ENCODE measurements at regions not wholly inside any gene's neighbourhood (a gene's known extent, or its start where the extent isn't known, plus 50 kb on each side); places are given as distances from the start of the nearest gene placed in this dataset.
"Not testable (repeated sequence)": the region's sequence is repeated elsewhere in the genome, so short reads cannot be mapped to it uniquely, and the experiment has no call there.

DNA sequence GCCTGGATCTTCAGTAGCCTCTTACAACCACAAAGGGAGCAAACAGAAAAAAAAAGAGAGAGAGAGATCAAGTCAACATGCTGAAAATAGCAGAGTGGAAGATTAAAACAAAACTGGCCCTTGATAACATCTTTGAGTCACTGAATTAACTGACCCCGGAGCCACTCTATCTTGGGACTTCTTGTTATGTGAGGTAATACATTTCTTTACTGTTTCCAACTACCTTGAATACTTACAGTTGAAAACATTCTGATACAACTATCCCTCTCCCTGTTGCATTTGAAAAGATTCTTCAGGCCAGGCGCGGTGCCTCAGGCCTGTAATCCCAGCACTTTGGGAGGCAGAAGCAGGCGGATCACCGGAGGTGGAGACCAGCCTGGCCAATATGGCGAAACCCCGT is 208.1 kb downstream of the MEMO1 start:
- H3K27me3 Mint-ChIP-seq: peaks cover 4 to 11% (median 8%) of the 10 kb centered on the region in 5 donors
- H3K27ac Mint-ChIP-seq: no peak overlapping the region

GRCh38 chr2:31799282-31799681 is 211.5 kb downstream of the MEMO1 start:
- peaks cover 4 to 13% (median 8%) of the 10 kb centered on the region in 5 donors for H3K27me3 Mint-ChIP-seq
- H3K36me3 Mint-ChIP-seq; H3K27ac ChIP-seq (ENCODE audit: low read depth, low read length); CTCF ChIA-PET; ATAC-seq; intact Hi-C loops (cut with micrococcal nuclease); H3K4me3 Mint-ChIP-seq; H3K4me1 Mint-ChIP-seq; H3K27me3 ChIP-seq (ENCODE audit: control insufficient read depth in 2 of 2, insufficient read depth in 2 of 2, low read length in 2 of 2); DNase-seq; POLR2A ChIA-PET; H3K4me3 ChIP-seq (ENCODE audit: low read length); H3K36me3 ChIP-seq (ENCODE audit: control insufficient read depth in 2 of 3, insufficient read depth in 3 of 3, low read length in 3 of 3); H3K27ac Mint-ChIP-seq; H3K9me3 ChIP-seq (ENCODE audit: control insufficient read depth in 2 of 3, low read length in 3 of 3); H3K4me1 ChIP-seq (ENCODE audit: control insufficient read depth in 2 of 2, insufficient read depth in 2 of 2, low read length in 2 of 2): not testable (repeated sequence)
- peaks cover 4 to 40% (median 13%) of the 10 kb centered on the region in 11 donors for H3K9me3 Mint-ChIP-seq

More for the DNA sequence above, 208.1 kb downstream of the MEMO1 start:
- Mint-ChIP-seq H3K36me3 (peaks cover 0 to 4% (median 3%) of the 10 kb centered on the region in 5 donors), H3K4me1 (peaks cover 0 to 4% (median 0%) of the 10 kb centered on the region in 7 donors), H3K9me3 (peaks cover 0 to 21% (median 9%) of the 10 kb centered on the region in 11 donors), H3K4me3 (no peak overlapping the region)
- Histone ChIP-seq H3K4me1 (ENCODE audit: control insufficient read depth in 2 of 2, insufficient read depth in 2 of 2, low read length in 2 of 2) (no peaks in the 10 kb centered on the region), H3K9me3 (ENCODE audit: control insufficient read depth in 2 of 3, low read length in 3 of 3) (no peaks in the 10 kb centered on the region), H3K4me3 (ENCODE audit: low read length) (no peak overlapping the region), H3K27me3 (ENCODE audit: control insufficient read depth in 2 of 2, insufficient read depth in 2 of 2, low read length in 2 of 2) (no peaks in the 10 kb centered on the region), H3K27ac (ENCODE audit: low read depth, low read length) (no peak overlapping the region), H3K36me3 (ENCODE audit: control insufficient read depth in 2 of 3, insufficient read depth in 3 of 3, low read length in 3 of 3) (no peaks in the 10 kb centered on the region)
- intact Hi-C loops (cut with micrococcal nuclease): no loop called here
- ATAC-seq: no peak
- DNase-seq: no peak
- ChIA-PET CTCF (no interaction called here), POLR2A (no interaction called here)

DNA sequence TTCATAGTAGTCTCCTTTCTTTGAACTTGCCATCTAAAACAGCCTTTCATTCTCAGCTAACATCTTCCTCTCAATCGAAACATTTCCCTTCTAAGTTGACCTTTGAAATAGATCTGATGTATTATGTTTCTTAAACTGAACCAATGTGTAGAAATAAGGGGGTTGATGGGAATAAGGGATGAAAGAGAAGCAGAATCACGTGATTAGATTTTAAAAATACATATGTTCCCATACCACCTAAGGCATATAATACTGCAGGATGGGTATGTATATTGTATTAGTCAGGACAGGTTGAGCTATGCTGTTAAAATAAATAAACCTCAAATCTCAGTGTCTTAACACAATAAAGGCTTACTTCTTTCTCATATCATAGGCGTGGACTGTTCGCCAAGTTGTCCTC is 207.5 kb upstream of the SRD5A2 start:
- intact Hi-C loops (cut with micrococcal nuclease): no loop called here
- H3K9me3 ChIP-seq (ENCODE audit: control insufficient read depth in 2 of 3, low read length in 3 of 3): no peaks in the 10 kb centered on the region
- ChIA-PET CTCF (no interaction called here), POLR2A (no interaction called here)
- H3K36me3 ChIP-seq (ENCODE audit: control insufficient read depth in 2 of 3, insufficient read depth in 3 of 3, low read length in 3 of 3): no peaks in the 10 kb centered on the region
- Mint-ChIP-seq H3K4me1 (peaks cover 0 to 2% (median 0%) of the 10 kb centered on the region in 7 donors), H3K4me3 (no peak overlapping the region), H3K27ac (no peak overlapping the region), H3K9me3 (peaks cover 0 to 7% (median 4%) of the 10 kb centered on the region in 11 donors), H3K36me3 (peaks cover 0 to 4% (median 0%) of the 10 kb centered on the region in 5 donors), H3K27me3 (peaks cover 0 to 22% (median 10%) of the 10 kb centered on the region in 5 donors)
- H3K4me3 ChIP-seq (ENCODE audit: low read length): no peak overlapping the region
- ATAC-seq: no peak
- H3K27ac ChIP-seq (ENCODE audit: low read depth, low read length): no peak overlapping the region
- no peaks in the 10 kb centered on the region for H3K4me1 ChIP-seq (ENCODE audit: control insufficient read depth in 2 of 2, insufficient read depth in 2 of 2, low read length in 2 of 2)
- no peak for DNase-seq
- no peaks in the 10 kb centered on the region for H3K27me3 ChIP-seq (ENCODE audit: control insufficient read depth in 2 of 2, insufficient read depth in 2 of 2, low read length in 2 of 2)

DNA sequence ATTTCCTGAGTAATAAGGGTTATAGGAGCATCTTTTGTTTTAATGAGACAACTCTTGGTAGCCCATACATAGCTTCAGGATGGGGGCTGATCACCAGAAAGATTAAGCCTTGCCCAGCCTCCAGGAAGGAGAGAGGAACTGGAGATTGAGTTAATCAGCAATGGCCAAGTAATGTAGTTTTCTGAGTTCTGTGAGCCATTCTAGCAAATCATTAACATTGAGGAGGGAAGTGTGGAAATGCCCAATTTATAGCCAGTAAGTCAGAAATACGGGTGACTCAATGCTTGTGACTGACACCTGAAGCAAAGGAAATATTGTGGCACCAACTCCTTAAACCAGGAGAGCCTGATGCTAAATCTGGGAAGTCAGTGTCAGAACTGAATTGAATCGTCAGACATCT is 205.1 kb upstream of the SRD5A2 start:
- Histone ChIP-seq H3K36me3 (ENCODE audit: control insufficient read depth in 2 of 3, insufficient read depth in 3 of 3, low read length in 3 of 3) (no peaks in the 10 kb centered on the region), H3K27me3 (ENCODE audit: control insufficient read depth in 2 of 2, insufficient read depth in 2 of 2, low read length in 2 of 2) (no peaks in the 10 kb centered on the region), H3K4me3 (ENCODE audit: low read length) (no peak overlapping the region), H3K27ac (ENCODE audit: low read depth, low read length) (no peak overlapping the region), H3K9me3 (ENCODE audit: control insufficient read depth in 2 of 3, low read length in 3 of 3) (no peaks in the 10 kb centered on the region), H3K4me1 (ENCODE audit: control insufficient read depth in 2 of 2, insufficient read depth in 2 of 2, low read length in 2 of 2) (no peaks in the 10 kb centered on the region)
- H3K4me1 Mint-ChIP-seq: peaks cover 0 to 2% (median 0%) of the 10 kb centered on the region in 7 donors
- ChIA-PET CTCF (no interaction called here), POLR2A (no interaction called here)
- H3K27me3 Mint-ChIP-seq: peaks cover 0 to 24% (median 13%) of the 10 kb centered on the region in 5 donors
- H3K27ac Mint-ChIP-seq: no peak overlapping the region
- intact Hi-C loops (cut with micrococcal nuclease): no loop called here
- ATAC-seq (no peak), DNase-seq (no peak)
- peaks cover 2 to 19% (median 10%) of the 10 kb centered on the region in 11 donors for H3K9me3 Mint-ChIP-seq
- peaks cover 0 to 4% (median 0%) of the 10 kb centered on the region in 5 donors for H3K36me3 Mint-ChIP-seq
- no peak overlapping the region for H3K4me3 Mint-ChIP-seq

- no peaks in the 10 kb centered on the region for H3K4me1 ChIP-seq (ENCODE audit: control insufficient read depth in 2 of 2, insufficient read depth in 2 of 2, low read length in 2 of 2)
- ChIA-PET CTCF (no interaction called here), POLR2A (interaction anchor here (0.7 kb wide), 1 partner anchor 278 kb away, joined by 5 read pairs; the partner anchor contains the start of gene SPAST)
- H3K9me3 ChIP-seq (ENCODE audit: control insufficient read depth in 2 of 3, low read length in 3 of 3): no peaks in the 10 kb centered on the region
- intact Hi-C loops (cut with micrococcal nuclease): no loop called here
- DNase-seq: no peak
- no peaks in the 10 kb centered on the region for H3K36me3 ChIP-seq (ENCODE audit: control insufficient read depth in 2 of 3, insufficient read depth in 3 of 3, low read length in 3 of 3)
- peaks cover 0 to 2% (median 0%) of the 10 kb centered on the region in 7 donors for H3K4me1 Mint-ChIP-seq
- no peak overlapping the region for H3K4me3 Mint-ChIP-seq
- peaks cover 0 to 31% (median 17%) of the 10 kb centered on the region in 5 donors for H3K27me3 Mint-ChIP-seq
- H3K4me3 ChIP-seq (ENCODE audit: low read length): no peak overlapping the region
- H3K27ac ChIP-seq (ENCODE audit: low read depth, low read length): no peak overlapping the region
- H3K27me3 ChIP-seq (ENCODE audit: control insufficient read depth in 2 of 2, insufficient read depth in 2 of 2, low read length in 2 of 2): no peaks in the 10 kb centered on the region
- ATAC-seq: no peak
- H3K36me3 Mint-ChIP-seq: peaks cover 0 to 4% (median 0%) of the 10 kb centered on the region in 5 donors
- no peak overlapping the region for H3K27ac Mint-ChIP-seq
- H3K9me3 Mint-ChIP-seq: peaks cover 2 to 29% (median 16%) of the 10 kb centered on the region in 11 donors
Measured at GRCh38 chr2:31784868-31785267, 204.1 kb upstream of the SRD5A2 start.

DNA sequence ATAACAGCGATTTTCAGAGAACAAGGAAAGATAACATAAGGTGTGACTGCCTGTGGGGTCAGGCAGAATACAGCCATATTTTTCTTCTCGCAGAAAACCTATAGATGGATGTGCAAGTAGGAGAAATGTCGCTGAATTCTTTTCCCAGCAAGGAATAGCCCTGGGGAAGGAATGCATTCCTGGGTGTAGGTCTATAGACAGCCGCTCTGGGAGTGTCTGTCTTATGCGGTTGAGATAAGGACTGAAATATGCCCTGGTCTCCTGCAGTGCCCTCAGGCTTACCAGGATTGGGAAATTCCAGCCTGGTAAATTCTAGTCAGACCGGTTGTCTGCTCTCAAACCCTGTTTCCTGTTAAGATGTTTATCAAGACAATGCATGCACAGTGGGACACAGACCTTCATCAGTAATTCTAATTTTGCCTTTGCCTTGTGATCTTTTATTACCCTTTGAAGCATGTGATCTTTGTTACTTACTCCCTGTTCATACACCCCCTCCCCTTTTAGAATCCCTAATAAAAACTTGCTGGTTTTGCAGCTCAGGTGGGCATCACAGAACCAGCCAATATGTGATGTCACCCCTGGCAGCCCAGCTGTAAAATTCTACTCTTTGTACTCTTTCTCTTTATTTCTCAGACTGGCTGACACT is 202.8 kb upstream of the SRD5A2 start:
- H3K4me3 Mint-ChIP-seq; ATAC-seq; H3K36me3 Mint-ChIP-seq; H3K27me3 ChIP-seq (ENCODE audit: control insufficient read depth in 2 of 2, insufficient read depth in 2 of 2, low read length in 2 of 2); H3K27ac Mint-ChIP-seq; H3K4me1 Mint-ChIP-seq; H3K36me3 ChIP-seq (ENCODE audit: control insufficient read depth in 2 of 3, insufficient read depth in 3 of 3, low read length in 3 of 3); H3K27ac ChIP-seq (ENCODE audit: low read depth, low read length); CTCF ChIA-PET; H3K9me3 ChIP-seq (ENCODE audit: control insufficient read depth in 2 of 3, low read length in 3 of 3); intact Hi-C loops (cut with micrococcal nuclease); POLR2A ChIA-PET; H3K4me3 ChIP-seq (ENCODE audit: low read length); DNase-seq; H3K4me1 ChIP-seq (ENCODE audit: control insufficient read depth in 2 of 2, insufficient read depth in 2 of 2, low read length in 2 of 2): not testable (repeated sequence)
- peaks cover 0 to 24% (median 13%) of the 10 kb centered on the region in 5 donors for H3K27me3 Mint-ChIP-seq
- H3K9me3 Mint-ChIP-seq: peaks cover 2 to 35% (median 16%) of the 10 kb centered on the region in 11 donors

GRCh38 chr2:31778153-31778552 is 197.4 kb upstream of the SRD5A2 start:
- Histone ChIP-seq H3K9me3 (ENCODE audit: control insufficient read depth in 2 of 3, low read length in 3 of 3) (no peaks in the 10 kb centered on the region), H3K4me3 (ENCODE audit: low read length) (no peak overlapping the region), H3K27ac (ENCODE audit: low read depth, low read length) (no peak overlapping the region), H3K4me1 (ENCODE audit: control insufficient read depth in 2 of 2, insufficient read depth in 2 of 2, low read length in 2 of 2) (no peaks in the 10 kb centered on the region), H3K27me3 (ENCODE audit: control insufficient read depth in 2 of 2, insufficient read depth in 2 of 2, low read length in 2 of 2) (no peaks in the 10 kb centered on the region), H3K36me3 (ENCODE audit: control insufficient read depth in 2 of 3, insufficient read depth in 3 of 3, low read length in 3 of 3) (no peaks in the 10 kb centered on the region)
- intact Hi-C loops (cut with micrococcal nuclease): no loop called here
- Mint-ChIP-seq H3K27ac (no peak overlapping the region), H3K9me3 (peaks cover 3 to 31% (median 13%) of the 10 kb centered on the region in 11 donors), H3K4me3 (no peak overlapping the region), H3K36me3 (no peaks in the 10 kb centered on the region), H3K27me3 (peaks cover 9 to 23% (median 18%) of the 10 kb centered on the region in 5 donors), H3K4me1 (no peaks in the 10 kb centered on the region)
- ChIA-PET POLR2A (no interaction called here), CTCF (no interaction called here)
- no peak for ATAC-seq
- DNase-seq: no peak

Measured in naive thymus-derived CD4-positive, alpha-beta T cell (primary cell).